SJSA1 (cell line): ENCODE measurements at regions not wholly inside any gene's neighbourhood (a gene's known extent, or its start where the extent isn't known, plus 50 kb on each side); places are given as distances from the start of the nearest gene placed in this dataset.
"Not testable (repeated sequence)": the region's sequence is repeated elsewhere in the genome, so short reads cannot be mapped to it uniquely, and the experiment has no call there.

Experiments used
- DNase-seq, 2 experiments: peaks; one replicate each; pipeline ENCODE4 v3.0.0-alpha.2; 2015 to 2020; ENCODE audit warnings: low spot score in 2 of 2, low read depth in 1 of 2
- H3K27ac ChIP-seq: fragments of 250-450 bp; sonication (Bioruptor Pico); 2 replicates; pipeline ENCODE4 v1.5.1; 2020; ENCODE audit warnings: mild to moderate bottlenecking, moderate library complexity
- H3K27me3 ChIP-seq: fragments of 250-450 bp; sonication (Bioruptor Pico); replicated peaks from 2 replicates; pipeline ENCODE4 v1.5.1; 2020; ENCODE audit warnings: mild to moderate bottlenecking, moderate library complexity
- H3K36me3 ChIP-seq: fragments of 250-450 bp; sonication (Bioruptor Pico); 2 replicates; pipeline ENCODE4 v1.5.1; 2020; ENCODE audit warnings: mild to moderate bottlenecking
- H3K4me1 ChIP-seq: fragments of 250-450 bp; sonication (Bioruptor Pico); replicated peaks from 2 replicates; pipeline ENCODE4 v1.6.1; 2021; ENCODE audit warnings: mild to moderate bottlenecking
- H3K4me3 ChIP-seq: fragments of 250-450 bp; sonication (Bioruptor Pico); 2 replicates; pipeline ENCODE4 v1.5.1; 2020; ENCODE audit warnings: mild to moderate bottlenecking
- H3K9me3 ChIP-seq: fragments of 250-450 bp; sonication (Bioruptor Pico); replicated peaks from 2 replicates; pipeline ENCODE4 v1.5.1; 2020; ENCODE audit warnings: mild to moderate bottlenecking

DNA sequence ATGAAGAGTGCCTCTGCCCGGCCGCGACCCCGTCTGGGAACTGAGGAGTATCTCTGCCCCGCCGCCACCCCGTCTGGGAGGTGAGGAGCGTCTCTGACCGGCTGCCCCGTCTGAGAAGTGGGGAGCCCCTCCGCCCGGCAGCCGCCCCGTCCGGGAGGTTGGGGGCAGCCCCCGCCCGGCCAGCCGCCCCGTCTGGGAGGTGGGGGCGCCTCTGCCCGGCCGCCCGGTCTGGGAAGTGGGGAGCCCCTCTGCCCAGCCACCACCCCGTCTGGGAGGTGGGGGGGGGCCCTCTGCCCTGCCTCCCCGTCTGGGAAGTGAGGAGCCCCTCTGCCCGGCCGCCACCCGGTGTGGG lies 1251.9 kb downstream of the BRINP3 start:
- H3K27me3 ChIP-seq, H3K36me3 ChIP-seq, H3K4me3 ChIP-seq, DNase-seq, H3K27ac ChIP-seq, H3K4me1 ChIP-seq, H3K9me3 ChIP-seq: not testable (repeated sequence)

GRCh38 chr1:189226779-189227178 lies 1250.9 kb downstream of the BRINP3 start:
- Histone ChIP-seq H3K27me3 (no peaks in the 10 kb centered on the region), H3K4me1 (no peaks in the 10 kb centered on the region), H3K36me3 (no peaks in the 10 kb centered on the region), H3K27ac (no peak overlapping the region), H3K9me3 (peaks cover 3% of the 10 kb centered on the region; the same call in 1 of the 2 replicates), H3K4me3 (no peak overlapping the region)
- DNase-seq, result no peak

DNA sequence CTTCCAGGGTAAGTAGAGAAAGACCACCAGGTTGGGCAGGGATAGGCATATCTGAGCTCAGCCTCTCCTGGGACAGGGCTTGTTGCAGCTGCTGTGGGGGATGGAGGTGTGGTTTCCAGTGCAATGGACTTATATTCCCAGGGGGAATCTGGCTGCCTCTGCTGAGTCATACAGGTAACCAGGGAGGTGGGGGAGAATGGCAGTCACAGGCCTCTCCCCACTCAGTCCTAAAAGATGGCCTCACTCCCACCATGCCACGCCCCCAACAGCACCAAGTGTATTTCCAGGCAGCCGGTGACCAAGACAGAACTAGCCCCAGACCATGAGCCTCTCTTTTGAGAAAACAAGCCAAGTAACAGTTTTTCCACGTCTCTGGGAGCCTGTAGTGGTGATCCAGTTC lies 1240.7 kb downstream of the BRINP3 start:
- H3K36me3 ChIP-seq, result no peaks in the 10 kb centered on the region
- H3K27ac ChIP-seq, result no peak overlapping the region
- no peak overlapping the region for H3K4me3 ChIP-seq
- H3K9me3 ChIP-seq, result peaks cover 3% of the 10 kb centered on the region; the same call in 1 of the 2 replicates
- H3K27me3 ChIP-seq, result no peaks in the 10 kb centered on the region
- no peak for DNase-seq
- no peaks in the 10 kb centered on the region for H3K4me1 ChIP-seq

- H3K36me3 ChIP-seq, result no peaks in the 10 kb centered on the region
- no peak overlapping the region for H3K4me3 ChIP-seq
- no peak overlapping the region for H3K27ac ChIP-seq
- H3K27me3 ChIP-seq, result no peaks in the 10 kb centered on the region
- DNase-seq, result no peak
- H3K4me1 ChIP-seq, result no peaks in the 10 kb centered on the region
- H3K9me3 ChIP-seq, result 0 out of 2 replicates have a peak, but pooled peaks cover 2% of the 10 kb centered on the region
Observed at GRCh38 chr1:189253601-189254350, 1223.9 kb downstream of the BRINP3 start.

DNA sequence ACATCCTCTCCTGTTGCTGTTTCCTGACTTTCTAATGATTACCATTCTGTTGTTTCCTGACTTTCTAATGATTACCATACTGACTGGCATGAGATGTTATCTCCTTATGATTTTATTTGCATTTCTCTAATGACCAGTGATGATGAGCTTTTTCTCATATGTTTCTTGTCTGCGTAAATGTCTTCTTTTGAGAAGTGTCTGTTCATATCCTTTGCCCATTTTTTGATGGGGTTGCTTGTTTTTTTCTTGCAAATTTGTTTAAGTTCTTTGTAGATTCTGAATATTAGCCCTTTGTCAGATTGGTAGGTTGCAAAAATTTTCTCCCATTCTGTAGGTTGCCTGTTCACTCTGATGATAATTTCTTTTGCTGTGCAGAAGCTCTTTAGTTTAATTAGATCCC lies 1216.5 kb downstream of the BRINP3 start:
- not testable (repeated sequence) for H3K4me1 ChIP-seq, H3K27me3 ChIP-seq, H3K27ac ChIP-seq, H3K9me3 ChIP-seq, H3K36me3 ChIP-seq, H3K4me3 ChIP-seq, DNase-seq

- no peak for DNase-seq
- Histone ChIP-seq H3K4me3 (no peak overlapping the region), H3K27me3 (no peaks in the 10 kb centered on the region), H3K36me3 (no peaks in the 10 kb centered on the region), H3K4me1 (no peaks in the 10 kb centered on the region), H3K9me3 (peaks cover 6% of the 10 kb centered on the region), H3K27ac (no peak overlapping the region)
Observed at GRCh38 chr1:189269011-189269410, 1208.7 kb downstream of the BRINP3 start.

GRCh38 chr1:189274267-189274666 lies 1203.4 kb downstream of the BRINP3 start:
- Histone ChIP-seq H3K27ac (no peak overlapping the region), H3K27me3 (no peaks in the 10 kb centered on the region), H3K9me3 (no peaks in the 10 kb centered on the region), H3K36me3 (no peaks in the 10 kb centered on the region), H3K4me3 (no peak overlapping the region), H3K4me1 (no peaks in the 10 kb centered on the region)
- no peak for DNase-seq

DNA sequence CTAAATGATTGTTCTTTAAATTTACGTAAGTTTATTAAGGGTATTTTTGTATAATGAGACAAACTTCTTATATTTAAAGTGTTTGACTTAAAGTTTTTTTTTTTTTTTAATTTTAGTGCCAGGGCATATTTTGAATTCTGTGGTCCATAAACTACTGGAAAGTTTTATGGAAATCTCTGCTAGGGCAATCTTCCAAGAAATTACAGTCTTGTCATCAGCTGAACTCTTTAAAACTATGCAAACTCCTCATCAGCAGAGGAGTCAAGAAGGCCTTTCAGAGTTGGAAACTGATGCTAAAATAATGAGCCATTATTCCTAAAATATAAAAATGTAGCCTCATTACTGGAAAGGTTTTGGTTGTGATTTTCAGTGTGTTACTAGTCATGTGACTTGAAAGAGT lies 1201.9 kb downstream of the BRINP3 start:
- no peak for DNase-seq
- Histone ChIP-seq H3K4me3 (no peak overlapping the region), H3K36me3 (no peaks in the 10 kb centered on the region), H3K9me3 (no peaks in the 10 kb centered on the region), H3K27me3 (no peaks in the 10 kb centered on the region), H3K27ac (no peak overlapping the region), H3K4me1 (no peaks in the 10 kb centered on the region)

DNA sequence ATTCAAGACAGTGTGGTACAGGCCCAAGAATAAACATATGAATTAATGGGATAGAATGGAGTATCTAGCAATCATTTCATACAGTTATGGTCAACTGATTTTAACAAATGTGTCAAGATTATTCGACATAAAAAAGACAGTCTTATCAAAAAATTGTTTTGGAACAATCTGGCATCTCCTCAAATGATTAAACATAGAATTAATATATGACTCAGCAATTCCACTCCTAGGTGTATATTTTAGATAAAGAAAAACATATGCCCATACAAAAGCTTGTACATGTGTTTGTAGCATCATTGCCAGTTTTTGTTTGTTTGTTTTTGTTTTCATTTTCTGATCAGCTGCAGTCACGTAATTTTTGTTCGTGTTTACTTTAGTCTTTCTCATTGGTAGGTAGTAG lies 1188.3 kb downstream of the BRINP3 start:
- no peaks in the 10 kb centered on the region for H3K4me1 ChIP-seq
- no peak for DNase-seq

DNA sequence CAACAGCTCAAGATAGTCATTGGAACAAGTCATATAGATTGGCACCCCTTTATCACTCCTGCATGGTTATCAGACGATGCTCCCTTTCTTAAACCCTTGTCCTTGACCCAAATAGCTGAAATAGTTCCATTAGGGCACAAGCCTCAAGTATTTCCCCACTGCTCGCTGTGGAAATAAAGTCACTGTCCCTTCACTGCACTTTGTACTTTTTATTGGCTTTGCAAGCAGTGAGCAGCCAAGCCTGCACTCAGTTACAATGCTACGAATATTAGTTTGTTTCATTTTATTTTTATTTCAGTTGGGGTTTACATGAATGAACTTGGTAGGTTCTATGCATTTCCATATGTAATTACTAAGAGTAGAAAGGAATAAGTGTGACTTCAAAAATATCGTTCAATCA lies 1176.4 kb downstream of the BRINP3 start:
- no peaks in the 10 kb centered on the region for H3K27me3 ChIP-seq
- no peaks in the 10 kb centered on the region for H3K4me1 ChIP-seq
- peaks cover 4% of the 10 kb centered on the region; the same call in 1 of the 2 replicates for H3K9me3 ChIP-seq
- H3K36me3 ChIP-seq, result no peaks in the 10 kb centered on the region
- H3K4me3 ChIP-seq, result no peak overlapping the region
- DNase-seq, result no peak
- no peak overlapping the region for H3K27ac ChIP-seq

More for the DNA sequence above, 1188.3 kb downstream of the BRINP3 start:
- Histone ChIP-seq H3K27ac (no peak overlapping the region), H3K36me3 (no peaks in the 10 kb centered on the region), H3K4me3 (no peak overlapping the region), H3K27me3 (no peaks in the 10 kb centered on the region), H3K9me3 (no peaks in the 10 kb centered on the region)

DNA sequence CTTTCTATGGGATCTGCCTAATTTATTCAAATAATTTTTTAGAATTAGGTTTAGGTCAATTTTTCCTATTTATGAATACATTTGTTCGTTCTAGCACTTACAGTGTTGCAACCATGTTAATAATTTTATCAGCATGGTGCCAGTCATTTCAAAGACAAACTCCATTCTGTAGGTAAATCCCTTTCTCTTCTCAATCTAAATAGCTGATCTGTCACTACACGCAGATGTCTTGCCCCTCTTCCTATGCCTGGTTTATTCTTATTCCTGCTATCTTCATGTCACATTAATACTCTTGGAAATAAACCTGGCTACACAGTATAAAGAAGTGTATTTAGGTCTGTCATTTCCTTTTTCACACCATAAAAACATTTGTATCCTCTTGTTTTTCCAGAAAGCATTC lies 1172.4 kb downstream of the BRINP3 start:
- Histone ChIP-seq H3K27me3 (no peaks in the 10 kb centered on the region), H3K36me3 (no peaks in the 10 kb centered on the region), H3K4me1 (no peaks in the 10 kb centered on the region), H3K27ac (no peak overlapping the region), H3K4me3 (no peak overlapping the region), H3K9me3 (peaks cover 4% of the 10 kb centered on the region; the same call in 1 of the 2 replicates)
- DNase-seq, result no peak

GRCh38 chr1:189311915-189312314 lies 1165.7 kb downstream of the BRINP3 start:
- no peaks in the 10 kb centered on the region for H3K27me3 ChIP-seq
- no peak for DNase-seq
- no peaks in the 10 kb centered on the region for H3K36me3 ChIP-seq
- no peaks in the 10 kb centered on the region for H3K4me1 ChIP-seq
- H3K4me3 ChIP-seq, result no peak overlapping the region
- no peak overlapping the region for H3K27ac ChIP-seq
- H3K9me3 ChIP-seq, result no peaks in the 10 kb centered on the region

- no peaks in the 10 kb centered on the region for H3K36me3 ChIP-seq
- H3K9me3 ChIP-seq, result no peaks in the 10 kb centered on the region; the same call in 1 of the 2 replicates
- no peaks in the 10 kb centered on the region for H3K4me1 ChIP-seq
- no peaks in the 10 kb centered on the region for H3K27me3 ChIP-seq
- no peak for DNase-seq
- no peak overlapping the region for H3K4me3 ChIP-seq
- H3K27ac ChIP-seq, result no peak overlapping the region
Observed at GRCh38 chr1:189312499-189312898, 1165.2 kb downstream of the BRINP3 start.

DNA sequence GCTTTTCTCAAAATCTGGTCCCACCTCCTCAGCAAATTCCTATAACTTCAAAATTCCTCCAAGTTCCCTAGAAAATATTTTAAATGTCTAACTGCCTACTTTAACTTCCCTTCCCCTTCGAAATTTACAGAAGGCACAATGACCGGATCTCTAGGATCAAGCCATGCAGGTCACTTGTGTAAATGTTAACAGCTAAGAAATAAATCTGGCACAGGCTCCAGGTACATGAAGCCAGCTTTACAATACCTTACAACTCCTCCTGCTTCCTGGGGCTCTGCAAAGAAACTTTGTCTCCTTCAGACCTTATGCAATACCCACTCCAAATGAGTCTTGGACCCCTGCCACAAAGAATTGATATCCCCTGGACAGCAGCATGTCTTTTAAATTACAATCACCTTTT lies 1164.2 kb downstream of the BRINP3 start:
- no peak for DNase-seq
- no peak overlapping the region for H3K4me3 ChIP-seq
- no peaks in the 10 kb centered on the region for H3K27me3 ChIP-seq
- H3K36me3 ChIP-seq, result no peaks in the 10 kb centered on the region
- no peaks in the 10 kb centered on the region for H3K4me1 ChIP-seq
- no peak overlapping the region for H3K27ac ChIP-seq
- H3K9me3 ChIP-seq, result no peaks in the 10 kb centered on the region; the same call in 1 of the 2 replicates
